Kidney (tissue), 13 donors: ENCODE measurements at regions not wholly inside any gene's neighbourhood (a gene's known extent, or its start where the extent isn't known, plus 50 kb on each side); places are given as distances from the start of the nearest gene placed in this dataset.

ENCODE experiments used
- DNase-seq, 5 donors: peaks; one replicate each; pipeline ENCODE4 v3.0.0-alpha.2; 2013 to 2020
- FAIRE-seq: peaks from 2 replicates; lab custom pipeline; 2012; peaks lifted over from hg19 to GRCh38; lab: Jason Lieb, UNC
- H3K27ac ChIP-seq, 2 donors: one replicate each; pipeline ENCODE4 v1.7.0; 2013; ENCODE audit warnings: low read depth in 2 of 2, low read length in 2 of 2, inconsistent platforms in 1 of 2
- H3K27me3 ChIP-seq: one replicate; pipeline ENCODE4 v1.7.1; 2013; ENCODE audit warnings: low read length, inconsistent platforms; ENCODE audit not compliant: control insufficient read depth, insufficient read depth
- H3K36me3 ChIP-seq, 3 donors: one replicate each; pipeline versions ENCODE4 v1.7.0 to v1.7.1; 2013; ENCODE audit warnings: low read length in 3 of 3, control low read depth in 1 of 3, inconsistent platforms in 1 of 3; ENCODE audit not compliant: insufficient read depth in 3 of 3, control insufficient read depth in 2 of 3
- H3K4me1 ChIP-seq, 3 donors: one replicate each; pipeline versions ENCODE4 v1.7.0 to v1.7.1; 2013; ENCODE audit warnings: low read length in 3 of 3, inconsistent platforms in 1 of 3, low read depth in 1 of 3; ENCODE audit not compliant: control insufficient read depth in 2 of 3, insufficient read depth in 2 of 3
- H3K4me3 ChIP-seq, 3 donors: one replicate each; pipeline versions ENCODE4 v1.7.0 to v1.8.1; 2013; ENCODE audit warnings: low read length in 3 of 3, control low read depth in 1 of 3, inconsistent platforms in 1 of 3
- H3K9ac ChIP-seq, 3 donors: one replicate each; pipeline versions ENCODE4 v1.7.0 to v1.7.1; 2013; ENCODE audit warnings: low read length in 3 of 3, control low read depth in 1 of 3, inconsistent platforms in 1 of 3
- H3K9me3 ChIP-seq, 3 donors: one replicate each; pipeline versions ENCODE4 v1.7.0 to v1.7.1; 2013; ENCODE audit warnings: low read length in 3 of 3, control low read depth in 1 of 3, inconsistent platforms in 1 of 3; ENCODE audit not compliant: control insufficient read depth in 2 of 3, insufficient read depth in 1 of 3
- intact Hi-C: fragments of 100-400 bp; cut with DNase I; formaldehyde crosslinking; loops from one replicate; pipeline ENCODE4 v1.11.1; 2022
- TF ChIP-seq, protein P1 (sequence below): IDR thresholded peaks from 3 replicates; pipeline ENCODE4 v1.5.1; 2012; ENCODE audit warnings: mild to moderate bottlenecking, moderate library complexity, borderline replicate concordance; ENCODE audit not compliant: insufficient read depth; ENCODE audit errors: extremely low read depth
- donor health status: control.
- donor health status: control.
- donor health status: control.
- donor health status: control.
- donor health status: control.
- donor health status: DM: yes; HTN: yes; CAD: no.
- donor health status: Normal renal cell carcinoma (clear cell type).

DNA sequence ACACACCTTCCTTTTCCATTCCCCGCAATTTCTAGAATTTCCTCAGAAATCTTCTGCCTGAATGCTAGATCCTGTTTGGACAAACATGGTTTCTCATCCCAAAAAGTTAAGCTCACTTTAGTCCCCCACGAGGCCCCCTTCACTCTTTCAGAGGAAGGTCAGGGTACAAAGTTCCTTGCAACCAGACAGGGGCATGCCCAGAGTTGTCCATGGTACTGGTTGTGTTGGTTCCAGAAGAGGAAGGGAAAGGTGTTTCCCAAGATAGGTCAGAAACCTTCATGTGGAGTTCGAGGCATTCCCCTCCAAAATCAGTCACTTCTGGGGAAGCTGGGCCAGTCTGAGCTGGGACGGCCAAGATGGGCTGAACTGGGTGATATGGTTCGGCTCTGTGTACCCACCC, 167.6 kb upstream of the MAFB start:
- H3K4me3 ChIP-seq = no peak overlapping the region
- H3K27me3 ChIP-seq = no peaks in the 10 kb centered on the region
- no peak overlapping the region for H3K27ac ChIP-seq
- no peaks in the 10 kb centered on the region for H3K36me3 ChIP-seq
- TF ChIP-seq, protein P1, sequence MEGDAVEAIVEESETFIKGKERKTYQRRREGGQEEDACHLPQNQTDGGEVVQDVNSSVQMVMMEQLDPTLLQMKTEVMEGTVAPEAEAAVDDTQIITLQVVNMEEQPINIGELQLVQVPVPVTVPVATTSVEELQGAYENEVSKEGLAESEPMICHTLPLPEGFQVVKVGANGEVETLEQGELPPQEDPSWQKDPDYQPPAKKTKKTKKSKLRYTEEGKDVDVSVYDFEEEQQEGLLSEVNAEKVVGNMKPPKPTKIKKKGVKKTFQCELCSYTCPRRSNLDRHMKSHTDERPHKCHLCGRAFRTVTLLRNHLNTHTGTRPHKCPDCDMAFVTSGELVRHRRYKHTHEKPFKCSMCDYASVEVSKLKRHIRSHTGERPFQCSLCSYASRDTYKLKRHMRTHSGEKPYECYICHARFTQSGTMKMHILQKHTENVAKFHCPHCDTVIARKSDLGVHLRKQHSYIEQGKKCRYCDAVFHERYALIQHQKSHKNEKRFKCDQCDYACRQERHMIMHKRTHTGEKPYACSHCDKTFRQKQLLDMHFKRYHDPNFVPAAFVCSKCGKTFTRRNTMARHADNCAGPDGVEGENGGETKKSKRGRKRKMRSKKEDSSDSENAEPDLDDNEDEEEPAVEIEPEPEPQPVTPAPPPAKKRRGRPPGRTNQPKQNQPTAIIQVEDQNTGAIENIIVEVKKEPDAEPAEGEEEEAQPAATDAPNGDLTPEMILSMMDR = no peak
- intact Hi-C loops = no loop called here
- H3K9ac ChIP-seq = no peak overlapping the region
- DNase-seq (no peak), FAIRE-seq (no peak)
- H3K4me1 ChIP-seq = no peaks in the 10 kb centered on the region
- no peaks in the 10 kb centered on the region for H3K9me3 ChIP-seq

DNA sequence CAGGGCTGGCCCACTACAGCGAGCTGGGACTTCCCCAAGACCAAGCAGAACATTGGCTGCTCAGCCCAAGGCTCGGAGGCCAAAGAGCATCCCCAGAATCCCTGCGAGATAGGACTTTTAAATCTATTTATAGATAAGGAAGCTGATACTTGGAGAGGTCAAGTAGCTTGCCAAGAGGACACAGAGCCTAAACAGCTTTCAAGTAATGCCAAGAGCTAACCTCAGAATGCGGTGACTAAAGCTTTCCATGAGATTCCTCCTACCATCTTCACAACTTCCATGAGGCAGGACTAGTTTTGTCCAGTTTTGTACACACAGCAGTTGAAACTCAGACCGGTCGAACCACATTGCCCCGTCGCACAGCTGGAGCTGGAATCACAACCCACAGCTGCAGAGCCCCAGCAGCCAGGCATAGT, 168.1 kb upstream of the TOP1 start:
- H3K4me3 ChIP-seq = no peak overlapping the region
- FAIRE-seq (no peak), DNase-seq (peak in 1 of 5 donors; percentile 81)
- H3K27me3 ChIP-seq = no peaks in the 10 kb centered on the region
- H3K4me1 ChIP-seq = no peaks in the 10 kb centered on the region
- H3K27ac ChIP-seq = no peak overlapping the region
- H3K9ac ChIP-seq = no peak overlapping the region
- no peaks in the 10 kb centered on the region for H3K36me3 ChIP-seq
- intact Hi-C loops = no loop called here
- TF ChIP-seq, protein P1 = no peak
- no peaks in the 10 kb centered on the region for H3K9me3 ChIP-seq

DNA sequence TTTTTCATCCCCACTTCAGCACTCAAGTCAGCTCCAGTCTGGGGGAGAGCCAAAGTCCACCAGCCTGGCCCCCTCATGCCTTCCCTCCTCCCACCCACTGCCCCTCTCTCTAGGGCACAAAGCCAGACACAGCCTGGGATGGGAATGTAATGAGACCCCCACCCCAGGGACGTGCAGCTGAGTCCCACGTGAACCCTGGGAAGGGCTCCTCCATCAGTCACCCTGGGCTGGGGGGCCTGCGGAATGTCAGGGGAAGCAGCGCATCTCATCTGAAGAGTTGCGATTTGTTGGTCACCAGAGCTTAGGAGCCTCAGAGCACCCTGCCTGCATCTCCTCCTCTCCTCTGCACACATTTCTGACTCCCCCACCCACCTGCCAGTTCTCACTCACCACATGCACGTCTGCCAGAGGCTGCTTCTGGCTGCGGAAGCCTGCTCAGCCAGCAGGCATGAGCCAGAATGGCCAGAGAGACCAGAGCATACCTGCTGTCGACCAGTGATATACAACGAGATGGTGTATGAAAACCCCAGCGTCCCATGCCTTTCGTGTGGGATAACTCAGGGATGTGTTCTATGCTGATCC, 167.1 kb upstream of the TOP1 start:
- TF ChIP-seq, protein P1 = no peak
- FAIRE-seq (no peak), DNase-seq (no peak)
- no peak overlapping the region for H3K27ac ChIP-seq
- H3K36me3 ChIP-seq = no peaks in the 10 kb centered on the region
- no peak overlapping the region for H3K9ac ChIP-seq
- no peaks in the 10 kb centered on the region for H3K9me3 ChIP-seq
- intact Hi-C loops = no loop called here
- H3K4me3 ChIP-seq = no peak overlapping the region
- no peaks in the 10 kb centered on the region for H3K27me3 ChIP-seq
- no peaks in the 10 kb centered on the region for H3K4me1 ChIP-seq

DNA sequence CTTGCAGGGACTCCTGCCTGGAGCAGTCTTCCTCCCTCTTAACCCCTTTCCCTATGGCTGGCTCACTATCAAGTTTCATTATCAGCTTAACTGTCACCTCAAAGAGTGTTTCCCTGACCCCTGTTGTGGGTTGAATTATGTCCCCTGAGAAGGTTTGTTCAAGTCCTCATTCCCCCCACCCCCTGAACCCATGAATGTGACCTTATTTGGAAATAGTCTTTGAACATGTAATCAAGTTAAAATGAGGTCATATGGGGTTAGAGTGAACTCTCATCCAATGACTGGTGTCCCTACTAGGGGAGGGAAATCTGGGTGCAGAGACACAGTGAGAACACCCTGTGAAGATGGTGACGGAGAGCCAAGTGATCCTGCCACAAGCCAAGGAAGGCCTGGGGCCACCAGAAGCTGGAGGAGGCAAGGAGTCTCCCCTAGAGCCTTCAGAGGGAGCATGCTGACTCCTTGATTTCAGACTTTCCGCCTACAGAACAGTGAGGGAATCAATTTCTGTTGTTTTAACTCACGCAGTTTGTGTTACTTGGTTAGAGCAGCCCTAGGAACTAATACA, 165.2 kb upstream of the TOP1 start:
- H3K4me3 ChIP-seq = no peak overlapping the region
- peak in 3 of 5 donors; percentile 42 to 79 (median 59) for DNase-seq
- H3K4me1 ChIP-seq = no peaks in the 10 kb centered on the region
- intact Hi-C loops = no loop called here
- no peaks in the 10 kb centered on the region for H3K9me3 ChIP-seq
- no peaks in the 10 kb centered on the region for H3K27me3 ChIP-seq
- no peak for FAIRE-seq
- H3K36me3 ChIP-seq = no peaks in the 10 kb centered on the region
- no peak overlapping the region for H3K9ac ChIP-seq
- H3K27ac ChIP-seq = no peak overlapping the region
- TF ChIP-seq, protein P1 = no peak
